Mesodermal cell (in vitro differentiated cells): ENCODE measurements at regions not wholly inside any gene's neighbourhood (a gene's known extent, or its start where the extent isn't known, plus 50 kb on each side); places are given as distances from the start of the nearest gene placed in this dataset.

ENCODE experiments used
- H3K27ac ChIP-seq: 2 replicates; pipeline ENCODE4 v1.7.0; 2013; ENCODE audit warnings: mild to moderate bottlenecking, low read depth, low read length, moderate library complexity; ENCODE audit not compliant: severe bottlenecking
- H3K36me3 ChIP-seq: 2 replicates; pipeline ENCODE4 v1.7.1; 2013; ENCODE audit warnings: mild to moderate bottlenecking, low read length, moderate library complexity; ENCODE audit not compliant: control insufficient read depth, insufficient read depth
- H3K4me1 ChIP-seq: one replicate; pipeline ENCODE4 v1.7.1; 2013; ENCODE audit warnings: mild to moderate bottlenecking, low read length; ENCODE audit not compliant: insufficient read depth, control insufficient read depth, poor library complexity, severe bottlenecking
- H3K4me3 ChIP-seq: 2 replicates; pipeline ENCODE4 v1.7.0; 2013; ENCODE audit warnings: low read length, control low read depth, mild to moderate bottlenecking; ENCODE audit not compliant: insufficient read depth, poor library complexity, severe bottlenecking; ENCODE audit errors: extremely low read depth
- H3K9me3 ChIP-seq: 2 replicates; pipeline ENCODE4 v1.7.1; 2013; ENCODE audit warnings: mild to moderate bottlenecking, low read length, moderate library complexity; ENCODE audit not compliant: control insufficient read depth
- WGBS, 2 experiments: methylation state at CpG; one replicate each; pipeline ENCODE4 v1.1.5; 2013; ENCODE audit warnings: missing lambda C conversion rate in 2 of 2; ENCODE audit not compliant: insufficient coverage in 2 of 2; 5-methylcytosine and 5-hydroxymethylcytosine counted together

DNA sequence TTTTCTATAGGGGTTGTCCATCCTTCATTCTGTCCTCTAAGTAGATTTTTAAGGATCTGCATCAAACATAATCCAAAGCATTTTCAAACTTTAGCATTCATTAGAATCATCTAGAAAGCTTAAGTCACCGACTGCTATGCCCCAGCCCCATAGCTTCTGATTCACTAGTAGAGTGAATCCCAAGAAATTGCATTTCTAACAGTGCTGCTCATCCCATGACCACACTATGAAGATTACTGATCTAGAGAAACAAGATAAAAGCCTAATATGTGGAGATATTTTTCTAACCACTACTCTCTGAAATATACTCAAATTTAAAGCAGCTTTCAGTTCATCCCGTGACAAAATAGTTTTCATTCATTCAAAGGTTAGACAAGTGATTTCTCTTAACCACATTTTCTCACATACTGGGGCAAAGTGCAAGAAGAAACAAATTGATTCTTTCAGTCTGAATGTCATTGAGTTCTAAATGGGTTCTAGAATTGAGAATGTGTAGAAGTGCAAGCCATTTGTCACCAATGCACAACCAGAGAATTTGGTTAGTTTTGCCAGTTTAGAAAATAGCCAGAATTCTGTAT, 286.9 kb upstream of the CD180 start:
- no peaks in the 10 kb centered on the region for H3K9me3 ChIP-seq
- WGBS, 2 experiments, result 80 to 100% methylated on average over 1 to 2 of the region's 2 CpGs
- no peaks in the 10 kb centered on the region for H3K4me1 ChIP-seq
- H3K36me3 ChIP-seq, result no peaks in the 10 kb centered on the region
- H3K4me3 ChIP-seq, result no peak overlapping the region
- H3K27ac ChIP-seq, result no peak overlapping the region

GRCh38 chr5:67481362-67481761, 284.8 kb upstream of the CD180 start:
- no CpG with 5 or more reads among the region's 1 CpG for WGBS, 2 experiments
- H3K27ac ChIP-seq, result no peak overlapping the region

GRCh38 chr5:67478337-67478736, 281.7 kb upstream of the CD180 start:
- no peaks in the 10 kb centered on the region for H3K4me1 ChIP-seq
- no peaks in the 10 kb centered on the region for H3K36me3 ChIP-seq
- H3K4me3 ChIP-seq, result no peak overlapping the region
- WGBS, 2 experiments, result 67 to 88% methylated on average over 1 of the region's 2 CpGs
- H3K9me3 ChIP-seq, result no peaks in the 10 kb centered on the region
- H3K27ac ChIP-seq, result no peak overlapping the region

More at GRCh38 chr5:67481362-67481761, 284.8 kb upstream of the CD180 start:
- H3K4me3 ChIP-seq, result no peak overlapping the region
- H3K36me3 ChIP-seq, result no peaks in the 10 kb centered on the region
- H3K9me3 ChIP-seq, result no peaks in the 10 kb centered on the region
- H3K4me1 ChIP-seq, result no peaks in the 10 kb centered on the region

DNA sequence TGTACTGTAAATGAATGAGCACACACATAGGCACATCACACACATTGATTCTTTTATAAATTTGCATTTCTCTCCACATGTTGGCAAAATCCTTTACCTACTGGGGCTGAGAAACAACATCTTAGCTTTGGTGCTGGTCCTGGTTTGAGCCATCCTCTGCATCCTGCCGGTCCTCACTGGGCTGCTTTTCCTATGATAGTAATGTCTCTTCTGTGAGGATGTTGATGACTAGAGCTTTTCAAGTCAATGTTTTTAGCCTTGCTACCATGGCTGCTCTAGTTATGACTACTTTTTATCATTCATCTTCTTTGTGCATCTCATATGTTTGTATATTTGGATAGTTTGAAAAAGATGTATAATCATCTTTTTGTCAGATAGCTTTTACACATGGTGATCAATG, 280.4 kb upstream of the CD180 start:
- Histone ChIP-seq H3K36me3 (no peaks in the 10 kb centered on the region), H3K4me1 (no peaks in the 10 kb centered on the region), H3K9me3 (no peaks in the 10 kb centered on the region), H3K27ac (no peak overlapping the region), H3K4me3 (no peak overlapping the region)
- 80 to 100% methylated on average over 1 of the region's 1 CpG for WGBS, 2 experiments

DNA sequence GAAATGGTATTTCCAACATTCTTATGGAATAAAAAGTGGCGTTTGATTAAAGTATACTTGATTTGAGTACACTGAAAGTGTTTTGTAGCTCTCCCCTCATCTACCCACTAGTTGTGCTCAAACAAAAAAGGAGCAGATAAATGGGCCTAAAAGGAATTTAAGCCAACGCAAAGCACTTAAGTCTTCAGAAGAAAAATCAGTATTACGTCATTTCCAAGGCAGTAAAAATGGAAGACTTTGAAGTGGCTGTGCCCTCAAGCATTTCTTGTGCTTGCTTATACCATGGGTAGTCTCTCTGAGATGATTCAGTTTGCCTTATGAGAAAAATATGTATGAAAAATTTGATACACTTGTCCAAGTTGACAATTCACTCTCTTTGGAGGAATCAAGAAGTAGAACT, 279.9 kb upstream of the CD180 start:
- 77 to 88% methylated on average over 2 of the region's 3 CpGs for WGBS, 2 experiments
- Histone ChIP-seq H3K27ac (no peak overlapping the region), H3K36me3 (no peaks in the 10 kb centered on the region), H3K4me3 (no peak overlapping the region), H3K4me1 (no peaks in the 10 kb centered on the region), H3K9me3 (no peaks in the 10 kb centered on the region)

DNA sequence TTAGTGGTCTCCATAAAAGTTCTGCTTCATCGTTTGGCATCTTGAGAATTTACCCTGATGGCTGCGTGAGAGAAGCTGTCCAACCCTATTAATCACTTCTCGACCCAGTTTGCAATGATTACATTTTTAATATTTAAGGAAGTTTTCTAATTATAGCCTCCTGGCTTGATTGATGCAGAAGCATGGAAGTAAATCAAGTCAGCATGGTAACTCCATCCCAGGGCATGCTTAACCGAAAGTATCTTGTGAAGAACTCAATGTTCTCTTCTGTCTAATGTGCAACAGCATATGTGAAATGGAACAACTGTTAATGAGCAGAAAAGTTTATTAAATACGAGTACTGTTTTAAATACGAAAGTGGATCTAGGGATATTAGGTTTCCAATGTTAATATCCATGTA, 278.9 kb upstream of the CD180 start:
- Histone ChIP-seq H3K4me1 (no peaks in the 10 kb centered on the region), H3K36me3 (no peaks in the 10 kb centered on the region), H3K4me3 (no peak overlapping the region), H3K9me3 (no peaks in the 10 kb centered on the region), H3K27ac (no peak overlapping the region)
- WGBS, 2 experiments, result 90 to 100% methylated on average over 2 to 3 of the region's 6 CpGs

GRCh38 chr5:67474597-67475238, 278.1 kb upstream of the CD180 start:
- Histone ChIP-seq H3K4me3 (no peak overlapping the region), H3K36me3 (no peaks in the 10 kb centered on the region), H3K27ac (no peak overlapping the region), H3K4me1 (no peaks in the 10 kb centered on the region), H3K9me3 (no peaks in the 10 kb centered on the region)
- 87 to 94% methylated on average over 6 to 8 of the region's 8 CpGs for WGBS, 2 experiments

DNA sequence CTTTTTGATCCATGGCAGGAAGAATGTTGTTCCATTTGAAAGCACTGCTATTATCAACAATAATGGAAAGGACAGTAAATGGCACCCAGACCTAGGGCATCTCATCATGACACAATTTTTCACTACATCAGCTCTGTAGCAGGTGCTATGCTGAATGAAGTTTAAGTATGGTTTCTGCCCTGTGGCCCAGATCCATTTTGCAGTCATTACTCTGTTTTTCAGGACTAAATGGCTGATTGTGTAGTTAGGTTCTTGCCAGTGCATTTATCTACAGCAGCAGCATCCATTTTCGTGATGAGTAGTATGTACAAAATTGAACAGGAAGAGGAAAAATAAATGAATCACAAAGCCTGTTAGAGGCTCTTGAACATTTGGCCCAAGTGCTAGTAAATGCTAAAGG, 270.5 kb upstream of the CD180 start:
- 94% methylated on average over 1 of the region's 1 CpG; no CpG with 5 or more reads in 1 of the 2 experiments for WGBS, 2 experiments
- no peaks in the 10 kb centered on the region for H3K4me1 ChIP-seq
- H3K4me3 ChIP-seq, result no peak overlapping the region
- no peaks in the 10 kb centered on the region for H3K36me3 ChIP-seq
- H3K9me3 ChIP-seq, result no peaks in the 10 kb centered on the region
- no peak overlapping the region for H3K27ac ChIP-seq

GRCh38 chr5:67465537-67466207, 269.1 kb upstream of the CD180 start:
- no peaks in the 10 kb centered on the region for H3K4me1 ChIP-seq
- H3K36me3 ChIP-seq, result no peaks in the 10 kb centered on the region
- no peak overlapping the region for H3K27ac ChIP-seq
- no peak overlapping the region for H3K4me3 ChIP-seq
- no peaks in the 10 kb centered on the region for H3K9me3 ChIP-seq

DNA sequence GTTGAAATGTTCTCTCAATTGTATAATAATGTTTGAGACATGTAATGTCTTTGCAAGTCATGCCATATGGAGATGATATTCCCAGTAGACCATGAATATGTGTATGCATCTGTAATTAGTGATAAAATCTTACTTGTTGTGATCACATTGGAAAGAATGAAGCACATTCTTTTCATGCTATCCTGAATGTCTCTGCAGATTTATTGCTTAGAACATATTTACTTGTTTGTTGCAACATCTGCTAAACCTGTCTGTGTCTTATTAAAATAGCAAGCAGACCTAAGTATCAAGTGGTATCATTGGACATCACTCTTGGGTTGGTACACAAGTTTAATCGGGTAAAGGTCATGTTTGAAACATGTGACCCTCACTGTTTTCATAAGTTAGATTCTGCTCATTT, 265.5 kb upstream of the CD180 start:
- 100% methylated on average over 1 of the region's 1 CpG; no CpG with 5 or more reads in 1 of the 2 experiments for WGBS, 2 experiments
- no peaks in the 10 kb centered on the region for H3K4me1 ChIP-seq
- no peak overlapping the region for H3K4me3 ChIP-seq
- no peak overlapping the region for H3K27ac ChIP-seq
- no peaks in the 10 kb centered on the region for H3K36me3 ChIP-seq
- H3K9me3 ChIP-seq, result no peaks in the 10 kb centered on the region

GRCh38 chr5:67459253-67459652, 262.7 kb upstream of the CD180 start:
- H3K4me1 ChIP-seq, result no peaks in the 10 kb centered on the region
- H3K27ac ChIP-seq, result no peak overlapping the region
- no peaks in the 10 kb centered on the region for H3K9me3 ChIP-seq
- H3K36me3 ChIP-seq, result no peaks in the 10 kb centered on the region
- no peak overlapping the region for H3K4me3 ChIP-seq
